Panc1 (cell line): ENCODE measurements at regions not wholly inside any gene's neighbourhood (a gene's known extent, or its start where the extent isn't known, plus 50 kb on each side); places are given as distances from the start of the nearest gene placed in this dataset.

Experiments
- ATAC-seq: fragments of 200-7000 bp; cut with Tn5 transposase; 2 replicates; pipeline ENCODE4 v1.9.1; 2020; ENCODE audit warnings: mild to moderate bottlenecking, moderate library complexity
- BruUV-seq: library from RNA; stranded (reverse); fragments of 400-500 nt; replicated peaks from 2 replicates; lab custom pipeline; 2021; lab: Mats Ljungman, UMichigan
- CTCF ChIA-PET: fragments of 300-600 bp; sonication (Branson Sonifier 250); formaldehyde crosslinking; loops from one replicate; lab custom pipeline; 2022; ENCODE audit warnings: antibody characterized with exemption; lab: Charles Lee
- POLR2A ChIA-PET: fragments of 300-600 bp; sonication (Branson Sonifier 250); formaldehyde crosslinking; loops from one replicate; lab custom pipeline; 2022; ENCODE audit warnings: antibody characterized with exemption; lab: Charles Lee
- DNase-seq: peaks from one replicate; pipeline ENCODE4 v3.0.0-alpha.2; 2010; ENCODE audit warnings: low read depth, low spot score
- H3K27ac ChIP-seq: 2 replicates; pipeline ENCODE4 v1.5.1; 2011; ENCODE audit warnings: mild to moderate bottlenecking, low read length, inconsistent platforms
- H3K27me3 ChIP-seq: fragments of 200-500 bp; sonication (Bioruptor generic); 2 replicates; pipeline ENCODE4 v1.6.0; 2014; ENCODE audit warnings: low read length, inconsistent platforms; ENCODE audit not compliant: control insufficient read depth, insufficient read depth
- H3K36me3 ChIP-seq: fragments of 200-500 bp; sonication (Bioruptor generic); 2 replicates; pipeline ENCODE4 v1.5.1; 2014; ENCODE audit warnings: inconsistent platforms, mild to moderate bottlenecking, low read length, moderate library complexity; ENCODE audit not compliant: control insufficient read depth, insufficient read depth
- H3K4me1 ChIP-seq: 2 replicates; pipeline ENCODE4 v1.5.1; 2011; ENCODE audit warnings: inconsistent platforms, mild to moderate bottlenecking, low read length, moderate library complexity; ENCODE audit not compliant: control insufficient read depth, insufficient read depth
- H3K4me3 ChIP-seq, 2 experiments: 2 replicates each; pipeline ENCODE4 v1.5.1; 2011 to 2012; ENCODE audit warnings: low read depth in 2 of 2, low read length in 2 of 2, mild to moderate bottlenecking in 2 of 2, inconsistent platforms in 1 of 2, moderate library complexity in 1 of 2
- H3K9me3 ChIP-seq: fragments of 200-500 bp; sonication (Bioruptor generic); 2 replicates; pipeline ENCODE4 v1.5.1; 2014; ENCODE audit warnings: low read depth, mild to moderate bottlenecking, inconsistent platforms, low read length, moderate library complexity; ENCODE audit not compliant: control insufficient read depth, insufficient read depth
- CTCF ChIP-seq: fragments of 450-650 bp; IDR thresholded peaks from 2 replicates; pipeline ENCODE4 v1.5.1; 2017; ENCODE audit warnings: mild to moderate bottlenecking
- POLR2AphosphoS5 ChIP-seq: IDR thresholded peaks from 2 replicates; pipeline ENCODE4 v1.6.1; 2012; ENCODE audit warnings: mild to moderate bottlenecking, low read depth, low read length, moderate library complexity
- REST ChIP-seq, 2 experiments: IDR thresholded peaks; 2 replicates each; pipeline ENCODE4 v1.6.1; 2011 to 2012; ENCODE audit warnings: low read depth in 2 of 2, control low read depth in 1 of 2, low read length in 1 of 2, mild to moderate bottlenecking in 1 of 2, moderate library complexity in 1 of 2; ENCODE audit not compliant: insufficient read depth in 1 of 2
- SIN3A ChIP-seq: IDR thresholded peaks from 2 replicates; pipeline ENCODE4 v1.6.1; 2012; ENCODE audit warnings: low read depth, mild to moderate bottlenecking, low read length, moderate library complexity, borderline replicate concordance; ENCODE audit not compliant: insufficient read depth
- TCF7L2 ChIP-seq: IDR thresholded peaks from 2 replicates; pipeline ENCODE4 v1.6.1; 2011; ENCODE audit warnings: mild to moderate bottlenecking, low read depth, low read length, inconsistent platforms
- in situ Hi-C: cut with HindIII; loops from 2 replicates; pipeline ENCODE4 v1.10.0; 2016; ENCODE audit warnings: low sequenced_read_pairs, low pct_unique_long_range_greater_than_20kb
- intact Hi-C: fragments of 100-400 bp; cut with micrococcal nuclease; formaldehyde crosslinking; loops from one replicate; pipeline ENCODE4 v1.10.0; 2022; ENCODE audit not compliant: unreplicated experiment

GRCh38 chr5:42879291-42879690, 67.6 kb upstream of the SELENOP start:
- ChIA-PET CTCF (no interaction called here), POLR2A (no interaction called here)
- intact Hi-C loops = no loop called here
- in situ Hi-C loops = no loop called here
- Histone ChIP-seq H3K36me3 (no peaks in the 10 kb centered on the region), H3K4me1 (no peaks in the 10 kb centered on the region), H3K27me3 (peaks cover 4% of the 10 kb centered on the region; the same call in 1 of the 2 replicates), H3K4me3 (no peak overlapping the region), H3K9me3 (no peaks in the 10 kb centered on the region), H3K27ac (no peak overlapping the region)
- no TSS peak for BruUV-seq
- no peak for ATAC-seq
- no peak for TF ChIP-seq POLR2AphosphoS5
- TF ChIP-seq CTCF = no peak
- TF ChIP-seq REST (IDR thresholded peaks at IDR 0.05; ENCODE audit: insufficient read depth in 1 of 2, low read depth in 2 of 2, low read length in 1 of 2) = no peak
- no peak for TF ChIP-seq SIN3A
- no peak for TF ChIP-seq TCF7L2
- DNase-seq = no peak

GRCh38 chr5:42878550-42878949, 66.9 kb upstream of the SELENOP start:
- Histone ChIP-seq H3K4me1 (no peaks in the 10 kb centered on the region), H3K27me3 (peaks cover 5% of the 10 kb centered on the region; the same call in 1 of the 2 replicates), H3K4me3 (no peak overlapping the region), H3K9me3 (no peaks in the 10 kb centered on the region), H3K36me3 (no peaks in the 10 kb centered on the region), H3K27ac (no peak overlapping the region)
- TF ChIP-seq POLR2AphosphoS5 (no peak), SIN3A (no peak), TCF7L2 (no peak), CTCF (no peak), REST (IDR thresholded peaks at IDR 0.05; ENCODE audit: insufficient read depth in 1 of 2, low read depth in 2 of 2, low read length in 1 of 2) (no peak)
- no peak for DNase-seq
- in situ Hi-C loops = no loop called here
- intact Hi-C loops = no loop called here
- ChIA-PET POLR2A (no interaction called here), CTCF (no interaction called here)
- ATAC-seq = no peak
- BruUV-seq = no TSS peak
